Stimulated activated naive CD4-positive, alpha-beta T cell treated with Interleukin-2 at 50 U/mL for 16 hours (primary cell): ENCODE measurements at regions not wholly inside any gene's neighbourhood (a gene's known extent, or its start where the extent isn't known, plus 50 kb on each side); places are given as distances from the start of the nearest gene placed in this dataset.
"Not testable (repeated sequence)": the region's sequence is repeated elsewhere in the genome, so short reads cannot be mapped to it uniquely, and the experiment has no call there.

Experiments
- DNase-seq: peaks from one replicate; lab custom pipeline; 2025; lab: John Stamatoyannopoulos, UW

DNA sequence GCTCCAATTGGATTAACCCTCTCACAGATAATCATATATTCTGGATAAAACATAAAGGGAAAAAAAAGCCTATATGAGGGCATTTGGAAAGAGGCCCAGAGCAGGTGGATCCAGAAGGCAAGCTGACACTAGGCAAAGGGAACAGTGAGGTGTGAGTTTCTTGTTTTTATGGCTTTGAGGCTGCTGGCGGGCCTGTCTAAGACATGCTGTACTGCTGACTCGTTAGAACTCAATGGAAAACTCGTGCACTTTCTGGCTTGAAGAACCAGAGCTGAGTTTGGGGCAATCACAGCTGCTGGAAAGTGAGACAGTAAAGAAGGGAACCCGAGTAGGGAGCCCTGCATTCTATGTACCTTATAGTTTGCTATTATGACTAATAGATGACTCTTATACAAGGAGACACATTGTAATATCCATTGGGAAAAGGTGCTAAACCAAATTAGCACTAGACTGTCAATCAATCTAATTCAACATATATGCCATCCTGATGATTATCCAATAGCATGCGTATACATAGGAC, 637.1 kb downstream of the GATA3 start:
- DNase-seq: no peak

- DNase-seq: not testable (repeated sequence)
Measured at GRCh38 chr10:8693635-8694034, 639.1 kb downstream of the GATA3 start.

GRCh38 chr10:8696746-8697145, 642.3 kb downstream of the GATA3 start:
- DNase-seq: no peak

- DNase-seq: no peak
Measured at GRCh38 chr10:8700689-8701088, 646.2 kb downstream of the GATA3 start.

DNA sequence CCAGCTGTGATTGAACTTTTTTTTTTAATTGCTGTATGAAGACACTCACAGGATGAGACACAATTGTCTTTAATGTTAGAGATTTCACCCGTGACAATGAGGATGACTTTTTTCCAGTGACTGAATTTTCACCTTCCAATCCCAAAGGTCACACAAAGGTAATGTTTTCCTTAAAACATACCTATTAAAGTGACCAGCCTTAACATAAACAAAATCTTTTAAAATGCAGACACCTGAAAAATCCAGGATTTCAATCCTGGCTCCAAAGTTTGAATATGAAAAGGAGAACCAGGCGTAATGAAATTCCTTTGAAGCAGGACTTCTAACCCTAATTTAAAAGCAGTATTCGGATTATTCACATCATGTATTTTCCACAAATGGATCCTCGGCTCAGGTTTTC, 647.7 kb downstream of the GATA3 start:
- DNase-seq: no peak

GRCh38 chr10:8705415-8705814, 650.9 kb downstream of the GATA3 start:
- no peak for DNase-seq

DNA sequence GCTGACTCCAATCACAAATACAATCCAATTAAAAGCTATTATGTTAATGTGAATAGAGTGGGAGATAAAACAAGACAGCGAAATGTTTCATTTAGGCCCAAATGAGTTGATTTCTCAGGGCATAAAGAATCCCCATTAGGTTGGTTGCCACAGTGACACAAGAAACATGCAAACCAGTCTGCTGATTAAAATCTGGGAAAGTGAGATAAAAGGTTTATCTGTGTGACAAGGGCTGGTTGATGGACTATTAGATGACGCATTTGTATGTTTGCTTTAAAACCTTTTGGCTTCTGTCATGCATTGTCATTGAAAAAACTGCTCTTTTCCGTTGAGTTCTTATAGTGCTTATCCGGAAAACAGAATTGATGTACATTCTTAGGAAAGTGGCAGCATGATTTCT, 658.2 kb downstream of the GATA3 start:
- no peak for DNase-seq

GRCh38 chr10:8719971-8720370, 665.5 kb downstream of the GATA3 start:
- no peak for DNase-seq

DNA sequence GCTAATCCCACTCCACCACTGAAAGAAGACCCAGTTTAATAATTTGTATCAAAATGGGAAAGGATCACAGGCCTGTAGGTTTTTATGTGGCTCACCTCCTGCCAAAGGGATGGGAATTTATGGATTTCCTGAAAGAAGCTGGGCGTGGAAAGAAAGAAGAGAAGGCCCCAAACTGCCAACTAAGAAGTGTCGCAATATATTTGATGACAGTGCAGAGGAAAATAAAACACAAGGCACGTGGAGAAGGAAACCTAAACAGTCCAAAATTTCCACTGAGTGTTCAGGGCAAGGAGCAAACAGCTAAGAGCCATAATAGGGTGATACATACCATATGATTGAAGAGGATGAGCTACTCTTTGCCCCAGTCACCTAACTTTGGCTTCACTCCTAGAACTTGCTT, 667.2 kb downstream of the GATA3 start:
- no peak for DNase-seq

DNA sequence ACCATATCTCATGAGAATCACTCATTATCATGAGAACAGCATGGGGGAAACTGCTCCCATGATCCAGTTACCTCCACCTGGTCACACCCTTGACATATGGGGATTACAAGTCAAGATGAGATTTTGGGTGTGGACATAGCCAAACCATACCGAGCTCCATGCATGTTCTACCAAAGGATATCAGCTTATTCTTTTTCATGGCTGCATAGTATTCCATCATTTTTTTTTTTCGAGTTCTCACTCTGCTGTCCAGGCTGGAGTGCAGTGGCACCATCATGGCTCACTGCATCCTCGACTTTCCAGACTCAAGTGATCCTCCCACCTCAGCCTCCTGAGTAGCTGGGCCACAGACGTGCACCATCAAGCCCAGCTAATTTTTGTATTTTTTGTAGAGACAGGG, 668.3 kb downstream of the GATA3 start:
- DNase-seq: no peak

- DNase-seq: no peak
Measured at GRCh38 chr10:8725343-8725742, 670.9 kb downstream of the GATA3 start.

- DNase-seq: no peak
Measured at GRCh38 chr10:8726084-8726778, 671.7 kb downstream of the GATA3 start.

- DNase-seq: no peak
Measured at GRCh38 chr10:8726779-8727084, 672.2 kb downstream of the GATA3 start.

- DNase-seq: no peak
Measured at GRCh38 chr10:8731121-8732095, 676.9 kb downstream of the GATA3 start.

DNA sequence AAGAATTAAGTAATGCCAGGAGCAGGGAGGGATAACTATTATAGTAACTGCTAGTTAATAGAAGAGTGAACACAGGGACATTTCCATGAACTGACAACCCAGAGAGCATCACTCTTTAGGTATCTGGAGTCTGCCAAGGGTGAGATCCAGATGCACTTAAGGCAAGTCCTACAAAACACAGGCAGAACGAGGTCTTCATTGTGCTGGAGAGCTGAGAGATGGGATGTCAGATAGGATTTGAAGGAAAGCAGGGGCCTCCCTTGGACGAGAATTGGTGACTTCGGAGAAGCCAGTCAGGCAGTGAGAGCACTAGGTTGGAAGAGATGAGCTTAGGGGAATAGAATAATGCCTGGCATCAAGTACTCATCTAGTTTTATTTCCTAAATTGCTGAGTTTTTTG, 684.5 kb downstream of the GATA3 start:
- no peak for DNase-seq

DNA sequence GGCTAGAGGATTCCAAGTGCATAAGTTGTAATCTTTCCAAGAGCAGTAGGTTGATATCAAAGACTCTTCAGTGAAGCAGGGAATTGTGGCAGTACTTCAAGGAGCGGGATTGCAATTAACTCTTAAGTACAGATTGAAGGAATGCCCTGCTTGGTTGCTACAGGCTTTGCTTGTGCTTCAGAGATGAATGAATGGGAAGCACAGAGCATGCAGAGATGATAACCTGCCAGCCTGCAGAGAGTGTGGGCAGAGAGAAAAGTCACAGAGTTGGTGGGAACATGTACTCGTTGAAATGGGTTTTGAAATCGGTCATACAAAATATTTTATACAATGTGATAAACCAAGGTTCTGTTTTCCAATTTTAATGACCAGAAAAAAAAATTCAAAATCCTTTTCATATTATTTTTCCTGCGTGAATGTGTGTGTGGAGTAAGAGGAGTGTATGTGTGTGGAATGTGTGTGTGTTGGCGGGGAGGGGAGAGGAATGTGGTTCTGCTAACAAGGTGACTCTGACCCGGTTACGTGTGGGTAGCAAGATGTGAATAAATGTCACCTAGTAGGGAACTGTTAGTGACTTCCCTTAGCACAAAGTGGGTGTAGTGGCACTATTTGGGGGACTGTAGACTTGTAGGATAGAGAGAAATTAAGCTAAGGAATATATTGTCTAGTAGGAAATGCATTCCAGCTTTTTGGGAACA, 697.8 kb downstream of the GATA3 start:
- DNase-seq: no peak

- DNase-seq: no peak
Measured at GRCh38 chr10:8758029-8758428, 703.5 kb downstream of the GATA3 start.

DNA sequence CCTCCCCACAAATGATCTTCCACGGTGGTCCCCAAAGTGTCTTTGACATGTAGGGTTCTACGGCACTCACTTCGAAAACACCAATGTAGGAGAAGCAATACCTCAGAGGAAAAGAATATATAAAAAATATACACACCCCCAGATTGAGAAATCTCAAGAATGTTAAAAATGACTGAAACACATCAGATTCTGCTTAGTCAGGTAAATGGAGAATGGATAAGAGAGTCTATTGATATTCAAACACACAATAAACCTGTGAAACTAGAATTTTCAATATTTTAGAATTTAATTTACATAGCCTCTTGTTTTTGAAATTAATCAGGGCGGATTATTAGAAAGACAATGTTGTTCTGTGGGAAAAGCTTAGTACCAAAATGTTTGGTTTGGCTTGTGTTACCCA, 712.4 kb downstream of the GATA3 start:
- DNase-seq: no peak

DNA sequence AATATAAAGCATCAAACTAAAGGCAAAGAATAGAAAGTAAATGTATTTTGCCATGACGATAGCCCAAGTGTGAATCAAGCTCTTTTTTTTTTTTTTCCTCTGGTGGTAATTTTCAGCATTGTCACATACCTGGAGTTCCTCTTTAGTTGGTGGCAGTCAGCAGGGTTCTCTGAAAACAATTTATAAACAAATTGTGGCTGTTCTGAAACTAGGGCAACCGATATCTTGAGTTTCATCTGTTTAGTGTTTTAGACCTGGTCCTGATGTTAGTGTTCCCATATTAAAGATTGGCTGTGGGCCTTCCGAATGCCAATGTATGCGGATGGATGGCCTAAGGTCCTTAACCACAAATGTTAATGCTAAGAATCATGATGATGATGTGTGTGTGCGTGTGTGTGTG, 713.1 kb downstream of the GATA3 start:
- no peak for DNase-seq

DNA sequence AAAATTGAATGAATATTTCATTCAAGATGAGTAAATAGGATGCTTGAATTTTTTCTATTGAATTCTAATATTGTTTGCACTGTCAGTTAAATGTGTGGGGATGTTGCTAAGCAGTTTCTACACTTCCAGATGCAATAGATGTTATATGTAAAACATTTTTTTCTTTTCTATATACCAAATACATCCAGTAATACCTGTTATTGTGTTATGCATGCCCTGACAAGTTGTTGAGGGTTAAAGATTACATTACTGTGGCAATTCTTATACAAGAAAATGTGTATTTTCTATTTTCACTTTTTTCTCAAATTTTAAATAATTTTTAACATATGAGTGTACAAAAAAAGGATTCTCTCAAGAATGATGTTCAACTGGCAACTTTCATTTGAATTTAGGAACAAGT, 713.9 kb downstream of the GATA3 start:
- no peak for DNase-seq

DNA sequence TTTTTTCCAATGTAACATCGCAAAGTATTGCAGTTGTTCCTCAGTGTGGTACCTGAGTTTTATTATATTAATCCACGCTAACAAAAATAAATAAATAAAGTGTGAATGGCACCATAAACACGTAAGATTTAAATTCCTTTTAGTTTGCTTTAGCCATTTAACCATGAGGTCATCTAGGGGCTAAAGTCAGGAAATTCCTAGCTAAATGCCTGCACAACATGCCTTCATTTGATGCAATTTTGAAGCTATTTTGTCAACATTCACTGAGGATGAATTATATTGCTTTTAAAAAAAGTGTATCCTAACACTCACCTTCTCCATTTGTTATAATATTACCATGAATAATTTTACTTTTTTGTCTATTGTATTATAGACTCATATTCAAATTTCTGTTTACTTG, 714.4 kb downstream of the GATA3 start:
- DNase-seq: no peak

GRCh38 chr10:8776926-8777622, 722.6 kb downstream of the GATA3 start:
- no peak for DNase-seq
